ENCODE measurements at regions not wholly inside any gene's neighbourhood (a gene's known extent, or its start where the extent isn't known, plus 50 kb on each side); places are given as distances from the start of the nearest gene placed in this dataset.

DNA sequence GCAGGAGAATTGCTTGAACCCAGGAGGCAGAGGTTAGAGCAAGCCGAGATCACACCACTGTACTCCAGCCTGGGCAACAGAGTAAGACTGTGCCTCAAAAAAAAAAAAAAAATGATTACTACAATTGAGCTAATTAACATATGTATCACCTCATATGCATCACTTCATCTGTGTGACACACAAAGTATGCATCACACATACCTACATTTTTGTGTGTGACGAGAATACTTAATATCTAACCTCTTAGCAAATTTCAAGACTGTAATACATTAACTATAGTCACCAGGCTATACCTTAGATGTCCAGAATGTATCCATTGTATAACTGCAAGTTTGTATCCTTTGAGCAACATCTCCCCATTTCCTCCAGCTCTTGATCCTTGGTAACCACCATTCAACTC lies 214.2 kb upstream of the MON1B start:
- TF ChIP-seq GATA3 (IDR thresholded peaks at IDR 0.05; ENCODE audit: low read depth, low read length), result no peak
- TF ChIP-seq GATA2 (IDR thresholded peaks at IDR 0.05; ENCODE audit: low read depth, low read length), result no peak
